ENCODE measurements at regions not wholly inside any gene's neighbourhood (a gene's known extent, or its start where the extent isn't known, plus 50 kb on each side); places are given as distances from the start of the nearest gene placed in this dataset.

DNA sequence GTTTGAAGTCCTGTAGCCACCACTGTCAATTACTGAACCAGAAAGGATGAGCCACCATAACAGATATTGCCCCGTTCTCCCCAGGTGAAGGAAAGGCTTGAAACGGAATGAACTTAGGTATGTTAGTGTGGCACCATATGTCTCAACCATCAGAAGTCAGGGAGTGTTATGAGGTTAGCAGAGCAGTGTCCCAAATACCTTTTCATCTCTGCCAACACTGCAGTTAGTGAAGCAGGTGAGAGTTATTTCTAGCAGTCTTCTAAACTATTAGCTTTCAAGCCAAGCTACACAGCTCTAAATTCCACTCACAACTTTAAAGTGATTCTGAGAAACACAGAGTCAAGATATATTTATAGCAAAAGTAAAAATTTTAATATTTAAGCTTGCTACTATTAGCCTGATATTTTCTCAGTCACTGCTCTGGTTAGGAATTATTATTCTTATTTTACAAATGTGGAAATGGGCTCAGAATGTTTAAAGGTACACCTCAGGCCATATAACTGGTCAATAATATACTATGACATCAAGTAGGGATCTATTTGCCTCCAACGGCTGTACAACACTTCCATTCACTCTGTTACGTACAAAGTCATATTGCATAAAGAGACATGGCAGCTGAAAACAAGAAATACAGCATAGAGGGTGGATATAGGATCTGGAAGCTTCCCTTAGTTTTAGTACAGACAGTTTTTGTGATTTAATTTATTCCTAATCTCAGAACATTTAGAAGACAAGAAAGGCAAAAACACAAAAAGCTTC, 1527.1 kb upstream of the PRR20A start:
- TF ChIP-seq, protein P1, sequence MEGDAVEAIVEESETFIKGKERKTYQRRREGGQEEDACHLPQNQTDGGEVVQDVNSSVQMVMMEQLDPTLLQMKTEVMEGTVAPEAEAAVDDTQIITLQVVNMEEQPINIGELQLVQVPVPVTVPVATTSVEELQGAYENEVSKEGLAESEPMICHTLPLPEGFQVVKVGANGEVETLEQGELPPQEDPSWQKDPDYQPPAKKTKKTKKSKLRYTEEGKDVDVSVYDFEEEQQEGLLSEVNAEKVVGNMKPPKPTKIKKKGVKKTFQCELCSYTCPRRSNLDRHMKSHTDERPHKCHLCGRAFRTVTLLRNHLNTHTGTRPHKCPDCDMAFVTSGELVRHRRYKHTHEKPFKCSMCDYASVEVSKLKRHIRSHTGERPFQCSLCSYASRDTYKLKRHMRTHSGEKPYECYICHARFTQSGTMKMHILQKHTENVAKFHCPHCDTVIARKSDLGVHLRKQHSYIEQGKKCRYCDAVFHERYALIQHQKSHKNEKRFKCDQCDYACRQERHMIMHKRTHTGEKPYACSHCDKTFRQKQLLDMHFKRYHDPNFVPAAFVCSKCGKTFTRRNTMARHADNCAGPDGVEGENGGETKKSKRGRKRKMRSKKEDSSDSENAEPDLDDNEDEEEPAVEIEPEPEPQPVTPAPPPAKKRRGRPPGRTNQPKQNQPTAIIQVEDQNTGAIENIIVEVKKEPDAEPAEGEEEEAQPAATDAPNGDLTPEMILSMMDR (IDR thresholded peaks at IDR 0.05; ENCODE audit: low read depth, low read length, poor library complexity, severe bottlenecking): no peak
- no peak for TF ChIP-seq EZH2phosphoT487 (IDR thresholded peaks at IDR 0.05; ENCODE audit: borderline replicate concordance, low read length)
